MM.1S (cell line): ENCODE measurements at regions not wholly inside any gene's neighbourhood (a gene's known extent, or its start where the extent isn't known, plus 50 kb on each side); places are given as distances from the start of the nearest gene placed in this dataset.

ENCODE experiments used
- DNase-seq: peaks from one replicate; pipeline ENCODE4 v3.0.0-alpha.2; 2015
- H2AFZ ChIP-seq: fragments of 300-600 bp; sonication (generic); 2 replicates; pipeline ENCODE4 v1.6.0; 2016; ENCODE audit warnings: antibody characterized with exemption, low read length
- H3F3A ChIP-seq: fragments of 300-600 bp; sonication (generic); 2 replicates; pipeline ENCODE4 v1.6.1; 2016; ENCODE audit warnings: mild to moderate bottlenecking, antibody characterized with exemption, low read length, moderate library complexity, mixed read lengths; ENCODE audit not compliant: insufficient read depth
- H3K27ac ChIP-seq: fragments of 300-600 bp; sonication (generic); 2 replicates; pipeline ENCODE4 v1.5.1; 2016; ENCODE audit warnings: mild to moderate bottlenecking, low read length
- H3K27me3 ChIP-seq: fragments of 300-600 bp; sonication (generic); replicated peaks from 2 replicates; pipeline ENCODE4 v1.6.0; 2016; ENCODE audit warnings: low read length; ENCODE audit not compliant: insufficient read depth
- H3K36me3 ChIP-seq: fragments of 300-600 bp; sonication (generic); replicated peaks from 2 replicates; pipeline ENCODE4 v1.6.1; 2016; ENCODE audit warnings: mild to moderate bottlenecking, low read length, mixed read lengths; ENCODE audit not compliant: insufficient read depth
- H3K4me1 ChIP-seq: fragments of 300-600 bp; sonication (generic); 2 replicates; pipeline ENCODE4 v1.6.1; 2016; ENCODE audit warnings: low read length, mixed read lengths
- H3K4me2 ChIP-seq: fragments of 300-600 bp; sonication (generic); 2 replicates; pipeline ENCODE4 v1.6.0; 2016; ENCODE audit warnings: low read depth, low read length
- H3K4me3 ChIP-seq: fragments of 300-600 bp; sonication (generic); 2 replicates; pipeline ENCODE4 v1.5.1; 2016; ENCODE audit warnings: low read length, mixed read lengths
- H3K79me2 ChIP-seq: fragments of 300-600 bp; sonication (generic); 2 replicates; pipeline ENCODE4 v1.6.1; 2016; ENCODE audit warnings: mixed run types, low read length, mixed read lengths
- H3K9ac ChIP-seq: fragments of 300-600 bp; sonication (generic); 2 replicates; pipeline ENCODE4 v1.6.1; 2016; ENCODE audit warnings: low read length, mixed read lengths
- H3K9me2 ChIP-seq: fragments of 300-600 bp; sonication (generic); replicated peaks from 2 replicates; pipeline ENCODE4 v1.6.1; 2016; ENCODE audit warnings: mild to moderate bottlenecking, low read length, mixed read lengths; ENCODE audit not compliant: insufficient read depth
- H3K9me3 ChIP-seq: fragments of 300-600 bp; sonication (generic); replicated peaks from 2 replicates; pipeline ENCODE4 v1.6.1; 2016; ENCODE audit warnings: mild to moderate bottlenecking, low read length, mixed read lengths; ENCODE audit not compliant: insufficient read depth
- H4K20me1 ChIP-seq: fragments of 300-600 bp; sonication (generic); 2 replicates; pipeline ENCODE4 v1.6.1; 2016; ENCODE audit warnings: mild to moderate bottlenecking, low read length, moderate library complexity, mixed read lengths; ENCODE audit not compliant: insufficient read depth
- EZH2 ChIP-seq: fragments of 300-600 bp; sonication (generic); optimal IDR thresholded peaks from 2 replicates; pipeline ENCODE3; 2017; ENCODE audit warnings: low read depth, mild to moderate bottlenecking, antibody characterized with exemption, low read length, mixed read lengths
- EZH2phosphoT487 ChIP-seq: fragments of 300-600 bp; sonication (generic); IDR thresholded peaks from 2 replicates; pipeline ENCODE4 v1.6.1; 2018; ENCODE audit warnings: antibody characterized with exemption, low read length
- TF ChIP-seq, protein P1 (sequence below): fragments of 300-600 bp; sonication (generic); IDR thresholded peaks from 2 replicates; pipeline ENCODE4 v1.5.1; 2016; ENCODE audit warnings: antibody characterized with exemption, low read length, mixed read lengths

DNA sequence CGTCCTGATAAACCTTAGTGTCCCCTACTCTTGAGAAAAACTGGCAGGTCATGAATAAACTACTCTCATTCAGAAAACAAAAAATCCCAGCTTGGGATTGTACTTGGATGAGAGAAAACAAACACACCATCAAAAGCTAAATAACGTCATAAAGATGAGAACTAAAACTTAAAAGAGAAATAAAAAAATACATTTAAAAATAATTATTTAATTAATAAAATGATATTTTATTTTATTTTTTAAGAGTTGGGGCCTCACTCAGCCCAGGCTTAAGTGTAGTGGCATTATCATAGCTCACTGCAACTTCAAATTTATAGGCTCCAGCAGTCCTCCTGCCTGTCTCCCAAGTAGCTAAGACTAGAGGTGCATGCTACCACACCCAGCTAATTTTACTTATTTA, 125.4 kb upstream of the CA10 start:
- TF ChIP-seq, protein P1, sequence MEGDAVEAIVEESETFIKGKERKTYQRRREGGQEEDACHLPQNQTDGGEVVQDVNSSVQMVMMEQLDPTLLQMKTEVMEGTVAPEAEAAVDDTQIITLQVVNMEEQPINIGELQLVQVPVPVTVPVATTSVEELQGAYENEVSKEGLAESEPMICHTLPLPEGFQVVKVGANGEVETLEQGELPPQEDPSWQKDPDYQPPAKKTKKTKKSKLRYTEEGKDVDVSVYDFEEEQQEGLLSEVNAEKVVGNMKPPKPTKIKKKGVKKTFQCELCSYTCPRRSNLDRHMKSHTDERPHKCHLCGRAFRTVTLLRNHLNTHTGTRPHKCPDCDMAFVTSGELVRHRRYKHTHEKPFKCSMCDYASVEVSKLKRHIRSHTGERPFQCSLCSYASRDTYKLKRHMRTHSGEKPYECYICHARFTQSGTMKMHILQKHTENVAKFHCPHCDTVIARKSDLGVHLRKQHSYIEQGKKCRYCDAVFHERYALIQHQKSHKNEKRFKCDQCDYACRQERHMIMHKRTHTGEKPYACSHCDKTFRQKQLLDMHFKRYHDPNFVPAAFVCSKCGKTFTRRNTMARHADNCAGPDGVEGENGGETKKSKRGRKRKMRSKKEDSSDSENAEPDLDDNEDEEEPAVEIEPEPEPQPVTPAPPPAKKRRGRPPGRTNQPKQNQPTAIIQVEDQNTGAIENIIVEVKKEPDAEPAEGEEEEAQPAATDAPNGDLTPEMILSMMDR = no peak
- TF ChIP-seq EZH2phosphoT487 (no peak), EZH2 (no peak)
- no peaks in the 10 kb centered on the region for H3K4me1 ChIP-seq
- H3K4me2 ChIP-seq = no peak overlapping the region
- no peaks in the 10 kb centered on the region for H3K9me3 ChIP-seq
- no peak overlapping the region for H2AFZ ChIP-seq
- DNase-seq = no peak
- H3K9ac ChIP-seq = no peak overlapping the region
- no peaks in the 10 kb centered on the region for H3K27me3 ChIP-seq
- no peak overlapping the region for H3K4me3 ChIP-seq
- H4K20me1 ChIP-seq = no peaks in the 10 kb centered on the region
- no peaks in the 10 kb centered on the region for H3K79me2 ChIP-seq
- H3K9me2 ChIP-seq = no peaks in the 10 kb centered on the region
- H3K27ac ChIP-seq = no peak overlapping the region
- no peaks in the 10 kb centered on the region for H3F3A ChIP-seq
- no peaks in the 10 kb centered on the region for H3K36me3 ChIP-seq

DNA sequence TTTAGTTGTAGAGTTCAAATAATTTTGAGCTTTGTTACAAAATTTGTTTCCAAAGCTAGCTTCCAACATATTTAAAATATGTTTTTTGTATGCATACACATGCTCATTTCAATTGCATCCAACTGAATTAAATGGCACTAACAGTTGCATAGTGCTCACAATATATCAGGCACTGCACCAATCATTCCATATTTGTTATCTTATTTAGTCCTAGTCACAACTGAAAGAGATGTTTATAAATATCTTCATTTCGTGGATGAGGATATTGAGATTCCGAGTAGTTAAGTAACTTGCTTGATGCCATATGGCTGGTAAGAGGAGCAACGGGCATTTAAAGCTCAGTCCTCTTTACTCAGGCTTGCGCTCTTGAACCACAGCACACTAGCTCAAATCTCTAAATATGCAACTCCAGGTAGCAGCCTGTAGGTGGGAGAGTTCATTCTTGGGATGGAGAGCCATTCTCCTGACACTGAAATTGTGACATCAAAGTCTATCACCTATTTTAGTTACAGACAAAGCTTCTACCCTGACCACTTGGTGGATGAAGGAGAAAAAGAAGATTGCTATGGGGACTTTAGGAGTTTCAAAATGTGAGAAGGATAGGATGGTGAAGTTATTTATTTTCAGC, 118.0 kb upstream of the CA10 start:
- Histone ChIP-seq H3K9ac (no peak overlapping the region), H3K4me2 (no peak overlapping the region), H3K9me3 (no peaks in the 10 kb centered on the region), H4K20me1 (no peaks in the 10 kb centered on the region), H3F3A (no peaks in the 10 kb centered on the region), H3K27me3 (no peaks in the 10 kb centered on the region), H3K9me2 (no peaks in the 10 kb centered on the region), H3K4me1 (no peaks in the 10 kb centered on the region), H3K79me2 (no peaks in the 10 kb centered on the region), H3K36me3 (no peaks in the 10 kb centered on the region), H3K4me3 (no peak overlapping the region), H3K27ac (no peak overlapping the region), H2AFZ (no peak overlapping the region)
- DNase-seq = no peak
- TF ChIP-seq EZH2phosphoT487 = no peak
- no peak for TF ChIP-seq EZH2
- TF ChIP-seq, protein P1 = no peak

DNA sequence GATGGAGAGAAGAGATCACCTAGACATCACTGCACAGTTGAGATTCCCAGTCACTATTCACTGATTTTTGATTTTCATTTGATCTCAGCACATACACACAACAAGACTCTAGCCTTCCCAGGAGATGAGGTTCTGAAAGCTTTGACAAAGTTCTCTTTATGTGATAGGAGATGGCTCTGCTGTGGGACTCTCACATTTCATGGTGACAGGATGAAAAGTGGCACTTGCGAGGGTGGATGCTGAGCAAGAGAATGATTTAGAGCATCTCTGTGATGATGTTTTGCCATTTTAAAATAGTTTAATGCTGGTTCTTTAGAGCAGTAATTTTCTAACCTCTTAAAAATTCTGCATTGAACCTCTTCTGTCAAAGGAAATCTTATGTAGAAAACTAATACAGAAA, 113.3 kb upstream of the CA10 start:
- H2AFZ ChIP-seq = no peak overlapping the region
- H3F3A ChIP-seq = no peaks in the 10 kb centered on the region
- TF ChIP-seq EZH2phosphoT487 = no peak
- no peak for TF ChIP-seq EZH2
- TF ChIP-seq, protein P1 = no peak
- H3K9me3 ChIP-seq = no peaks in the 10 kb centered on the region
- H3K79me2 ChIP-seq = no peaks in the 10 kb centered on the region
- no peak overlapping the region for H3K4me2 ChIP-seq
- H3K27ac ChIP-seq = no peak overlapping the region
- H3K9ac ChIP-seq = no peak overlapping the region
- H3K36me3 ChIP-seq = no peaks in the 10 kb centered on the region
- no peaks in the 10 kb centered on the region for H4K20me1 ChIP-seq
- H3K4me1 ChIP-seq = no peaks in the 10 kb centered on the region
- H3K27me3 ChIP-seq = no peaks in the 10 kb centered on the region
- no peak for DNase-seq
- no peaks in the 10 kb centered on the region for H3K9me2 ChIP-seq
- no peak overlapping the region for H3K4me3 ChIP-seq
